ENCODE measurements at regions not wholly inside any gene's neighbourhood (a gene's known extent, or its start where the extent isn't known, plus 50 kb on each side); places are given as distances from the start of the nearest gene placed in this dataset.

DNA sequence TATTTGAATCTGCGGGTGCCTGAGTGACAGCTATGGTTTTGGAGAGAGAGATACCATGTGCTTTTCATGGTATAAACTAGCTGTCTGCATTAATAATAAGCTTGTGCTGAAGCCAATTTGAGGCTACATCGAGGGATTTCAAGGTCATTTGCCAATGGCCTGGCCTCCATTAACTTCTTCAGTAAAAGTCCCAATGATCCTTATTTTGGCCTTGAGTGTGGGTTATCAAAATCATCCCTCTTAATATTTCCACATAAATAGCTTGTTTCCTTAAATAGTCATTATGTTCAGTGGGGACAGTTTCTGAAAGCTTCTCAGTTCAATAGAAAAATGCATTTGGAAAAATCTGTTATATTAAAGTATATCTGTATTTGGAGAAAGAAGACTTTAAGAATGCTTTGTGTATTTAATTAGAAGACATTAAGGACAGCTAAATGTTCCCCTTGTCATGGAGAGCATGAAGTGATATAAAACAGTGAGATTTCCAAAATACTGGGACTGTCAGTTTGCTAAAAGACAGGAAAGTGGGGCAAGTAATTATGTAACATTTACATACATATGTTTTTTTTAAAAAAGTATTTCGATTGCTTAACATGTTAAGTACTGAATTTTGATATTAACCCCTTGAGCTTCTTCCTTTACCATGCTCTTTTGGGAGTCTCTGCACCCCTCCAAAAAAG, 355.5 kb upstream of the ZEB2 start:
- H3K27ac ChIP-seq, result no peak overlapping the region
- no peak for DNase-seq
- no peak overlapping the region for H3K4me3 ChIP-seq
- 57 to 62% (median 60%) methylated on average over 3 of the region's 3 CpGs for whole genome bisulfite sequencing, 4 donors
- peaks cover 0 to 8% of the 10 kb centered on the region in 2 donors for H3K4me1 ChIP-seq (replicated peaks in 1 of 2)
- H3K36me3 ChIP-seq (replicated peaks in 1 of 2), result no peaks in the 10 kb centered on the region
- intact Hi-C loops (cut with DNase I), result no loop called here
- no peaks in the 10 kb centered on the region for H3K27me3 ChIP-seq
- no peaks in the 10 kb centered on the region for H3K9me3 ChIP-seq (replicated peaks in 1 of 3)
- TF ChIP-seq, protein P1, sequence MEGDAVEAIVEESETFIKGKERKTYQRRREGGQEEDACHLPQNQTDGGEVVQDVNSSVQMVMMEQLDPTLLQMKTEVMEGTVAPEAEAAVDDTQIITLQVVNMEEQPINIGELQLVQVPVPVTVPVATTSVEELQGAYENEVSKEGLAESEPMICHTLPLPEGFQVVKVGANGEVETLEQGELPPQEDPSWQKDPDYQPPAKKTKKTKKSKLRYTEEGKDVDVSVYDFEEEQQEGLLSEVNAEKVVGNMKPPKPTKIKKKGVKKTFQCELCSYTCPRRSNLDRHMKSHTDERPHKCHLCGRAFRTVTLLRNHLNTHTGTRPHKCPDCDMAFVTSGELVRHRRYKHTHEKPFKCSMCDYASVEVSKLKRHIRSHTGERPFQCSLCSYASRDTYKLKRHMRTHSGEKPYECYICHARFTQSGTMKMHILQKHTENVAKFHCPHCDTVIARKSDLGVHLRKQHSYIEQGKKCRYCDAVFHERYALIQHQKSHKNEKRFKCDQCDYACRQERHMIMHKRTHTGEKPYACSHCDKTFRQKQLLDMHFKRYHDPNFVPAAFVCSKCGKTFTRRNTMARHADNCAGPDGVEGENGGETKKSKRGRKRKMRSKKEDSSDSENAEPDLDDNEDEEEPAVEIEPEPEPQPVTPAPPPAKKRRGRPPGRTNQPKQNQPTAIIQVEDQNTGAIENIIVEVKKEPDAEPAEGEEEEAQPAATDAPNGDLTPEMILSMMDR (IDR thresholded peaks at IDR 0.05), result no peak
- no peak for TF ChIP-seq POLR2A (IDR thresholded peaks at IDR 0.05)

DNA sequence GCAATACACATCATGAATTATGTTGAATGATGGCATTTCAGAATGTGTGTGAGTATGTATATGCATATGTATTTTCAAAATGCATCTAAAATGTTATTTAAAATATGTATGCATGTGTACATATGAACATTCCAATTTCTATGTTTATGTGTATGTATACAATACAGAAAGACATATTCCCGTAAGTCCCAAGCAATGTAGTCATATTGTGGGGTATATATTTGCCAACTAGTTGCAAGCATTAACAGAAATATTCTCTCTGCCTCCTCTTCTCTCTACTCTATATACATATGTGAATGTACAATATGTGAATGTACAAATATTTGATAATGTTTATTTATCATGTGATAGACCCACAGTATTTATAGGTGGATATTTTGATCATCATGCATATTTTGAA, 345.8 kb upstream of the ZEB2 start:
- no peak for DNase-seq
- intact Hi-C loops (cut with DNase I), result no loop called here
- no peaks in the 10 kb centered on the region for H3K27me3 ChIP-seq
- no peaks in the 10 kb centered on the region for H3K4me1 ChIP-seq (replicated peaks in 1 of 2)
- H3K4me3 ChIP-seq, result no peak overlapping the region
- H3K9me3 ChIP-seq (replicated peaks in 1 of 3), result no peaks in the 10 kb centered on the region
- no peaks in the 10 kb centered on the region for H3K36me3 ChIP-seq (replicated peaks in 1 of 2)
- WGBS, 4 donors, result 95 to 100% (median 96%) methylated on average over 1 of the region's 1 CpG
- H3K27ac ChIP-seq, result no peak overlapping the region
- TF ChIP-seq, protein P1 (IDR thresholded peaks at IDR 0.05), result no peak
- TF ChIP-seq POLR2A (IDR thresholded peaks at IDR 0.05), result no peak

DNA sequence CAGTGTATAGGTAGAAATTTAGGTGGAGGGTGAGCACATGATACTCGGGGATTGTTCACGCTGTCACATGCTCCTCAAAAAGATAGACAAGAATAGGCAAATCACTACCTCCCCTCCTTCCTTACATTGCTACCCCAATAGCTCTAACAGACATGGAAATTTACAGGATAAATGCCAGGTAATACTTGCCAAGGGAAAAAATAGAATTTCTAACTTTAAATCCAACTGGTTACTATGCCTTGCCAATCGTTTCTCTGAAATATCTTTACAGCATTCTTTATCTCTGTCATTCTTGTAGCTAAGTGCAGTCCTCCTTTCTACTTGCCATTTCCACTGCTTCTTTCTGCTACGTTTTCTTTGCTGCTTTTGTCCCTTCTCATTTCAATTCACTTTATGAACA, 339.8 kb upstream of the ZEB2 start:
- H3K4me3 ChIP-seq, result no peak overlapping the region
- H3K9me3 ChIP-seq (replicated peaks in 1 of 3), result no peaks in the 10 kb centered on the region
- DNase-seq, result no peak
- no peaks in the 10 kb centered on the region for H3K4me1 ChIP-seq (replicated peaks in 1 of 2)
- H3K27ac ChIP-seq, result no peak overlapping the region
- 78 to 86% (median 83%) methylated on average over 4 of the region's 4 CpGs for WGBS, 4 donors
- intact Hi-C loops (cut with DNase I), result no loop called here
- no peak for TF ChIP-seq POLR2A (IDR thresholded peaks at IDR 0.05)
- TF ChIP-seq, protein P1 (IDR thresholded peaks at IDR 0.05), result no peak
- no peaks in the 10 kb centered on the region for H3K36me3 ChIP-seq (replicated peaks in 1 of 2)
- no peaks in the 10 kb centered on the region for H3K27me3 ChIP-seq

DNA sequence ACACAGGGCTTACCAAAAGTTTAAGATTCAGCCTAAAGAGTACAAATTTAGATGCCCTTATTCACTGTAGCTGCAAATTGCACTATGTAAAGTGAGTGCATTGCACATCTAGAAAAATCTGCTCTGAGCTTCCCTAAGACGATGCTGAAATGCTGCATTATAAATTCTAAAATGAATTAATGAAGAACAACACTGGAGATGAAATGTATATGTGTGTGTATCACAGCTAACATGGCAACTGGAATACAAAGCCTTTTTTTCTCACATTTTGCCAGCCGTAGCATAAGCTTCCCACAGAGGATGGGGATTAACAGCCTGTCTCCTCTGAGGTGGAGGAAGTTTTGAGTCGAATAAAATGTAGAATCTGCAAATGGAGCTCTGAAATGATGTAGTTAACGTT, 338.3 kb upstream of the ZEB2 start:
- Histone ChIP-seq H3K4me1 (replicated peaks in 1 of 2) (no peaks in the 10 kb centered on the region), H3K27me3 (no peaks in the 10 kb centered on the region), H3K27ac (no peak overlapping the region), H3K36me3 (replicated peaks in 1 of 2) (no peaks in the 10 kb centered on the region), H3K9me3 (replicated peaks in 1 of 3) (no peaks in the 10 kb centered on the region), H3K4me3 (no peak overlapping the region)
- TF ChIP-seq, protein P1 (IDR thresholded peaks at IDR 0.05), result no peak
- TF ChIP-seq POLR2A (IDR thresholded peaks at IDR 0.05), result no peak
- DNase-seq, result no peak
- 82 to 93% (median 88%) methylated on average over 4 of the region's 4 CpGs for WGBS, 4 donors
- intact Hi-C loops (cut with DNase I), result no loop called here
